Liver (tissue), 3 donors: ENCODE measurements at regions not wholly inside any gene's neighbourhood (a gene's known extent, or its start where the extent isn't known, plus 50 kb on each side); places are given as distances from the start of the nearest gene placed in this dataset.

Source experiments
- FOXA2 ChIP-seq: IDR thresholded peaks from 2 replicates; pipeline ENCODE4 v1.6.1; 2016; ENCODE audit warnings: antibody characterized with exemption
- GABPA ChIP-seq, 2 donors: IDR thresholded peaks in 1 of 2; conservative IDR thresholded peaks in 1 of 2; 2 replicates each; pipeline ENCODE4 v1.6.1; 2016; ENCODE audit warnings: antibody characterized with exemption in 2 of 2, mild to moderate bottlenecking in 1 of 2, moderate library complexity in 1 of 2
- HNF4A ChIP-seq, 2 donors: conservative IDR thresholded peaks; 2 replicates each; pipeline ENCODE4 v1.6.1; 2016; ENCODE audit warnings: antibody characterized with exemption in 2 of 2, mild to moderate bottlenecking in 2 of 2
- HNF4G ChIP-seq: IDR thresholded peaks from 2 replicates; pipeline ENCODE4 v1.6.1; 2016; ENCODE audit warnings: antibody characterized with exemption
- RAD21 ChIP-seq, 2 donors: IDR thresholded peaks; 2 replicates each; pipeline ENCODE4 v1.6.1; 2016; ENCODE audit warnings: antibody characterized with exemption in 2 of 2, mild to moderate bottlenecking in 2 of 2
- TAF1 ChIP-seq: conservative IDR thresholded peaks from 2 replicates; pipeline ENCODE4 v1.6.1; 2016; ENCODE audit warnings: antibody characterized with exemption, mild to moderate bottlenecking
- TF ChIP-seq, protein P1 (sequence below): IDR thresholded peaks from 2 replicates; pipeline ENCODE4 v1.6.1; 2016; ENCODE audit warnings: antibody characterized with exemption, mild to moderate bottlenecking
- TF ChIP-seq, protein P2 (sequence below): fragments of 150-350 bp; IDR thresholded peaks from 2 replicates; pipeline ENCODE4 v1.5.1; 2017; ENCODE audit warnings: improper control_type of control experiment, low read depth, low read length; ENCODE audit not compliant: missing input control
- TF ChIP-seq, protein P3 (sequence below): IDR thresholded peaks from 2 replicates; pipeline ENCODE4 v1.6.1; 2016; ENCODE audit warnings: antibody characterized with exemption
- TF ChIP-seq, protein P4 (sequence below): IDR thresholded peaks from 2 replicates; pipeline ENCODE4 v1.6.1; 2016; ENCODE audit warnings: antibody characterized with exemption
- donor health status: healthy.
- donor health status: healthy.

DNA sequence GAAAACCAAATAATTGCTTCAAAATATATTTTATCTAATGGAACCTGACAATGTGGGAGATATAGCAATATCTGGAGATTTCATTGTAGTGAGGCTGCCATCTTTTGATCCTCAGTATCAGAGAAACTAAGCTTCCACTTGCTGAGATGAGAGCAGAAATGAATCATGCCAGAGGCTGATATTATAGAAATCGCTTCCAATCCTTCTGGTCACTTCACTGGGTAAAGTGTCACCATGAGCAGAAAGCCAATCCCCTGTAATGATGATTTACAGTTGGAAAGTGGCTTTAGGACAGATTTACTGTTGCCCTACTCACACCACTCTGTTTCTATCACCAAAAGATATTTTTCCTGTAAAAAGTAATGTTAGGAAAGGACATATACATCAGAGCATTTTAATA lies 365.0 kb upstream of the VRK2 start:
- TF ChIP-seq HNF4G (no peak), GABPA (IDR thresholded peaks at IDR 0.05 in 1 of 2, conservative IDR thresholded peaks at IDR 0.05 in 1 of 2) (no peak), HNF4A (conservative IDR thresholded peaks at IDR 0.05) (no peak), RAD21 (IDR thresholded peaks at IDR 0.05) (no peak), TAF1 (no peak), FOXA2 (no peak)
- TF ChIP-seq, protein P1, sequence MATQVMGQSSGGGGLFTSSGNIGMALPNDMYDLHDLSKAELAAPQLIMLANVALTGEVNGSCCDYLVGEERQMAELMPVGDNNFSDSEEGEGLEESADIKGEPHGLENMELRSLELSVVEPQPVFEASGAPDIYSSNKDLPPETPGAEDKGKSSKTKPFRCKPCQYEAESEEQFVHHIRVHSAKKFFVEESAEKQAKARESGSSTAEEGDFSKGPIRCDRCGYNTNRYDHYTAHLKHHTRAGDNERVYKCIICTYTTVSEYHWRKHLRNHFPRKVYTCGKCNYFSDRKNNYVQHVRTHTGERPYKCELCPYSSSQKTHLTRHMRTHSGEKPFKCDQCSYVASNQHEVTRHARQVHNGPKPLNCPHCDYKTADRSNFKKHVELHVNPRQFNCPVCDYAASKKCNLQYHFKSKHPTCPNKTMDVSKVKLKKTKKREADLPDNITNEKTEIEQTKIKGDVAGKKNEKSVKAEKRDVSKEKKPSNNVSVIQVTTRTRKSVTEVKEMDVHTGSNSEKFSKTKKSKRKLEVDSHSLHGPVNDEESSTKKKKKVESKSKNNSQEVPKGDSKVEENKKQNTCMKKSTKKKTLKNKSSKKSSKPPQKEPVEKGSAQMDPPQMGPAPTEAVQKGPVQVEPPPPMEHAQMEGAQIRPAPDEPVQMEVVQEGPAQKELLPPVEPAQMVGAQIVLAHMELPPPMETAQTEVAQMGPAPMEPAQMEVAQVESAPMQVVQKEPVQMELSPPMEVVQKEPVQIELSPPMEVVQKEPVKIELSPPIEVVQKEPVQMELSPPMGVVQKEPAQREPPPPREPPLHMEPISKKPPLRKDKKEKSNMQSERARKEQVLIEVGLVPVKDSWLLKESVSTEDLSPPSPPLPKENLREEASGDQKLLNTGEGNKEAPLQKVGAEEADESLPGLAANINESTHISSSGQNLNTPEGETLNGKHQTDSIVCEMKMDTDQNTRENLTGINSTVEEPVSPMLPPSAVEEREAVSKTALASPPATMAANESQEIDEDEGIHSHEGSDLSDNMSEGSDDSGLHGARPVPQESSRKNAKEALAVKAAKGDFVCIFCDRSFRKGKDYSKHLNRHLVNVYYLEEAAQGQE = no peak
- TF ChIP-seq, protein P2, sequence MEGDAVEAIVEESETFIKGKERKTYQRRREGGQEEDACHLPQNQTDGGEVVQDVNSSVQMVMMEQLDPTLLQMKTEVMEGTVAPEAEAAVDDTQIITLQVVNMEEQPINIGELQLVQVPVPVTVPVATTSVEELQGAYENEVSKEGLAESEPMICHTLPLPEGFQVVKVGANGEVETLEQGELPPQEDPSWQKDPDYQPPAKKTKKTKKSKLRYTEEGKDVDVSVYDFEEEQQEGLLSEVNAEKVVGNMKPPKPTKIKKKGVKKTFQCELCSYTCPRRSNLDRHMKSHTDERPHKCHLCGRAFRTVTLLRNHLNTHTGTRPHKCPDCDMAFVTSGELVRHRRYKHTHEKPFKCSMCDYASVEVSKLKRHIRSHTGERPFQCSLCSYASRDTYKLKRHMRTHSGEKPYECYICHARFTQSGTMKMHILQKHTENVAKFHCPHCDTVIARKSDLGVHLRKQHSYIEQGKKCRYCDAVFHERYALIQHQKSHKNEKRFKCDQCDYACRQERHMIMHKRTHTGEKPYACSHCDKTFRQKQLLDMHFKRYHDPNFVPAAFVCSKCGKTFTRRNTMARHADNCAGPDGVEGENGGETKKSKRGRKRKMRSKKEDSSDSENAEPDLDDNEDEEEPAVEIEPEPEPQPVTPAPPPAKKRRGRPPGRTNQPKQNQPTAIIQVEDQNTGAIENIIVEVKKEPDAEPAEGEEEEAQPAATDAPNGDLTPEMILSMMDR = no peak
- TF ChIP-seq, protein P3, sequence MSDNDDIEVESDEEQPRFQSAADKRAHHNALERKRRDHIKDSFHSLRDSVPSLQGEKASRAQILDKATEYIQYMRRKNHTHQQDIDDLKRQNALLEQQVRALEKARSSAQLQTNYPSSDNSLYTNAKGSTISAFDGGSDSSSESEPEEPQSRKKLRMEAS = no peak
- TF ChIP-seq, protein P4, sequence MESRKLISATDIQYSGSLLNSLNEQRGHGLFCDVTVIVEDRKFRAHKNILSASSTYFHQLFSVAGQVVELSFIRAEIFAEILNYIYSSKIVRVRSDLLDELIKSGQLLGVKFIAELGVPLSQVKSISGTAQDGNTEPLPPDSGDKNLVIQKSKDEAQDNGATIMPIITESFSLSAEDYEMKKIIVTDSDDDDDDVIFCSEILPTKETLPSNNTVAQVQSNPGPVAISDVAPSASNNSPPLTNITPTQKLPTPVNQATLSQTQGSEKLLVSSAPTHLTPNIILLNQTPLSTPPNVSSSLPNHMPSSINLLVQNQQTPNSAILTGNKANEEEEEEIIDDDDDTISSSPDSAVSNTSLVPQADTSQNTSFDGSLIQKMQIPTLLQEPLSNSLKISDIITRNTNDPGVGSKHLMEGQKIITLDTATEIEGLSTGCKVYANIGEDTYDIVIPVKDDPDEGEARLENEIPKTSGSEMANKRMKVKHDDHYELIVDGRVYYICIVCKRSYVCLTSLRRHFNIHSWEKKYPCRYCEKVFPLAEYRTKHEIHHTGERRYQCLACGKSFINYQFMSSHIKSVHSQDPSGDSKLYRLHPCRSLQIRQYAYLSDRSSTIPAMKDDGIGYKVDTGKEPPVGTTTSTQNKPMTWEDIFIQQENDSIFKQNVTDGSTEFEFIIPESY = no peak
